ENCODE measurements at regions not wholly inside any gene's neighbourhood (a gene's known extent, or its start where the extent isn't known, plus 50 kb on each side); places are given as distances from the start of the nearest gene placed in this dataset.

DNA sequence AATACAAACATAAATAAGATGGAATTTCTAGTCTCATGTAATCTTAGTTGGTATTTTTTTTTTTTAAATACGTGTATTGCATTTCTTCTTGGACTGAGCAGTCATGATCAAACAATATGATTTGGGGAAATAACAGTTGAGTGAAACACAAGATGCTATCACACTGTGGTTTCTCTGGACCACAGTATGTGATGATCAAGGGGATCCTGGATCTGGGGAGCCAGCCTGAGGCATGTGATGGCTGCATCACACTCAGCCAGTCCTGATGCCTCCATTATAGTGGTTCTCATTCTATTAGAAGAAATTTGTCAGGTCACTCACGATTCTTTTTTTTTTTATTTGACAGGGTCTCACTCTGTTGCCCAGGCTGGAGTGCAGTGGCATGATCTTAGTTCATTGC is 495.9 kb upstream of the POT1 start:
- TF ChIP-seq, protein P1, sequence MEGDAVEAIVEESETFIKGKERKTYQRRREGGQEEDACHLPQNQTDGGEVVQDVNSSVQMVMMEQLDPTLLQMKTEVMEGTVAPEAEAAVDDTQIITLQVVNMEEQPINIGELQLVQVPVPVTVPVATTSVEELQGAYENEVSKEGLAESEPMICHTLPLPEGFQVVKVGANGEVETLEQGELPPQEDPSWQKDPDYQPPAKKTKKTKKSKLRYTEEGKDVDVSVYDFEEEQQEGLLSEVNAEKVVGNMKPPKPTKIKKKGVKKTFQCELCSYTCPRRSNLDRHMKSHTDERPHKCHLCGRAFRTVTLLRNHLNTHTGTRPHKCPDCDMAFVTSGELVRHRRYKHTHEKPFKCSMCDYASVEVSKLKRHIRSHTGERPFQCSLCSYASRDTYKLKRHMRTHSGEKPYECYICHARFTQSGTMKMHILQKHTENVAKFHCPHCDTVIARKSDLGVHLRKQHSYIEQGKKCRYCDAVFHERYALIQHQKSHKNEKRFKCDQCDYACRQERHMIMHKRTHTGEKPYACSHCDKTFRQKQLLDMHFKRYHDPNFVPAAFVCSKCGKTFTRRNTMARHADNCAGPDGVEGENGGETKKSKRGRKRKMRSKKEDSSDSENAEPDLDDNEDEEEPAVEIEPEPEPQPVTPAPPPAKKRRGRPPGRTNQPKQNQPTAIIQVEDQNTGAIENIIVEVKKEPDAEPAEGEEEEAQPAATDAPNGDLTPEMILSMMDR (IDR thresholded peaks at IDR 0.05), result no peak
- TF ChIP-seq POLR2A (IDR thresholded peaks at IDR 0.05), result no peak
